ENCODE measurements at regions not wholly inside any gene's neighbourhood (a gene's known extent, or its start where the extent isn't known, plus 50 kb on each side); places are given as distances from the start of the nearest gene placed in this dataset.
"Not testable (repeated sequence)": the region's sequence is repeated elsewhere in the genome, so short reads cannot be mapped to it uniquely, and the experiment has no call there.

DNA sequence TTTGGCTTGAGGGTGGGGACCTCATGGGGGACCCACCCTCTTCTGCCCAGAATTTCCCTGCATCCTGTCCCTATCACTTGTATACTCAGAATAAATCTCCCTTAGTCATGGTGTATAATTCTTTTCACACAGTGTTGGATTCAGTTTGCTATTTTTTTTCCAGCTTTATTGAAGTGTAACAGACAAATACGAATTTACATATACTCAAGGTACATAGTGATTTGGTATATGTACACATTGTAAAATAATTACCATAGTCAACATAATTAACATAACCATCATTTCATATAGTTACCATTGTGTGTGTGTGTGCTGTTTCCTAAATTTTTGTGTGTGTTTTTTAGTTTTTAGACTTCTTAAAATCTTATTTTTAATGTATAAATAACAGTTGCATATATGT is 269.9 kb downstream of the CNTNAP3 start:
- not testable (repeated sequence) for DNase-seq

DNA sequence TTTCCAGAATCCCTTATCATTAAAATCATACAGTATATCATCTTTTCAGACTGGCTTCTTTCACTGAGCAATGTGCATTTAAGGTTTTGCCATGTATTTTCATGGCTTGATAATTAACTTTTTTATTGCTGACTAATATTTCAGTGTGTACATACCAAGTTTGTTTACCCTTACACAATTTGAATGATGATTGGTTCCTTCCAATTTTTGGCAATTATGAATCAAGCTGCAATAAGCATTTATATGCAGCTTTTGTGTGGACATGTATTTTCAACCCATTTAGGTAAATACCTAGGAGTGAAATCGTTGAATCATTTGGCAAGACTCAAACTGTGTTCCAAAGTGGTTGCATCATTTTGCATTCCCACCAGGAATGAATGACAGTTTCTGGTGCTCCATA is 272.8 kb downstream of the CNTNAP3 start:
- DNase-seq, result not testable (repeated sequence)

DNA sequence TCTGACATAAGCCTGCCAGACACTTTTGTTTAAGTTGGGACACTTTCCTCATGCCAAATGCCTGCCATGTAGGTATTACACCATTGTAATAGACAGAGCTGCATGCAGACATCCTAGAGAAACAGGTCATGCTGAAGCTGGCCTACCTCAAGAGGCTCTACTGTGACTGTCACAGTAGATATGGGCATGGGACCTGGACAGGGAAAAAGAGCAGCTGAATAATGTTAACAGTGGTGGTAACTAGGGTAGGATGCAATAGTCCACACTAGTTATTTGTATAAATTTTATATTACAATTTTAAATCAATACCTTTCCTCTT is 273.2 kb downstream of the CNTNAP3 start:
- peak in 1 of 2 donors; percentile 13 for DNase-seq

DNA sequence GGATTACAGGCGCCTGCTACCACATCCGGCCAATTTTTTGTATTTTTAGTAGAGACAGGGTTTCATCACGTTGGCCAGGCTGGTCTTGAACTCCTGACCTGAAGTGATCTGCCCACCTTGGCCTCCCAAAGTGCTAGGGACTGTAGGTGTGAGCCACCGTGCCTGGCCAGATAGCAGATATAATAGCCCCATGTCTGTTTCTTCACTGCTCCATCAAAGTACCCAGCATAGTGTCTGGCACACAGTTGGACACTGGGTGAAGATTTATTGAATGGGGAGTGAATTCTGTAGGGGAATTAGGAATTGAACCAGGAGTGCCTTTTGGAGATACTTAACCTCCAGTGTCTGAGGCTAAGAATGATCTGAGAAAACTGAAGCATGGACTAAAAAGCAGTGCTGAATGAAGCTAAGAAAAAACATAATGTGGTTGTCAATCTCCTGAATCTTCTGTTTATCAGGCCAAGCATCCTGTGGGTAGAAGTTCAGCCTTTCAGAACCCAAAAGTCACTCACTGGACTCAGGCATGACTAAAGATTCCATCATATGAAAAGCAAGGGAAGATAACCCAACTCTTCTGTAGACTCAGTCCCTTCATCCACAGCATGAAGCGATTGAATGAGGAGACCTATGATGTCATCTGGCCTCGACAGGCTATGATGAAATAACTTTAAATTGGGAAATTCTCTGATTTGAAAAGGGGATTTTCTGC is 273.7 kb downstream of the CNTNAP3 start:
- not testable (repeated sequence) for DNase-seq

DNA sequence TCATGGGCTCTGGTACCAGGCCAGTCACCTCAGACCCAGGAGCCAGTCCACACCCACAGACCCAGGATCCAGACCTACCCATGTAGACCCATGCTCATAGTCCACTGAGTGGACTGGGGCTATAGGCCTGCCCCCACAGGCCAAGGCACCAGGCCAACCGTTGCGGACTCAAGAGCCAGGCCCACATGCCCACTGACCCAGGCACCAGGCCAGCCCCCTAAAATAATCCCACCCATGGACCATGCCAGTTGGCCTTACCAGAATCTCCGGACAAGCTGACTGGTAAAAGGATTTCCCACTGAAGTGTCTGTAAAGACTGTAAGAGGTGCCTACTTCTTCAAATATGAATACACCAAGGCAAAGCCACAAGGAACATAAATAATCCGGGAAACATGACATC is 278.2 kb downstream of the CNTNAP3 start:
- not testable (repeated sequence) for DNase-seq

DNA sequence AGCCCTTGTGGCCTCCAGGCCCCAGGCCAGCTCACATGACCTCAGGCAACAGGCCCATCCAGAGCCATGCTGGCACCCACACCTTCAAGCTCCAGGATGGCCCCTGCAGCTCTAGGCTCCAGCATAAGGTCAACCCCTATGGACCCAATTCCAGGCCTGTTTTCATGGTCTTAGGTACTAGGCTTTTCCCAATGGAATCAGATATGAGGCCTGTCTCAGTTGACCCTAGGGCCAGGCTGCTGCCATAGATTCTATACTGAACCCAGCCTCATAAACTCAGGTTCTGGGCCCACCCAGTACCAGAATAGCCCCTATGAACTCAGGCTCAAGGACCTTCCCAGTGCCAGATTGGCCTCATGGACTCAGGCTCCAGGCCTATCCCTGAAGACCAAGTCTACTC is 278.6 kb downstream of the CNTNAP3 start:
- not testable (repeated sequence) for DNase-seq

DNA sequence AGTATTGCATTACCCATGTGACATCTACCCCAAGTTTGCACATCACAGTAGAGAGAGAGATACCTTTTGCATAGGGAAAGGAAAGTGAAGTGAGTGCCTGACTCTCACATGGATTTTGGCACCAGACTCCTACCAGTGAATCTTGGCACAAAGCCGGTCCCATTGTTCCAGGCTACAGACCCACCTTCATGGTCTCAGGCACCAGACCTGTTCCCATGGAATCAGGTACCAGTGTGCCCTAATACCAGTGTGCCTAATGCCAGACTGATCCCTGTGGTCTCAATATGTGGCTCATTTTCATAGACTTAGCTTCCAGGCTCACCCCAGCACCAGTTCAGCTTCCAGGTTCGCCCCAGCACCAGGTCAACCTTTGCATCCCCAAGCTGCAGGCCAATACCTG is 279.1 kb downstream of the CNTNAP3 start:
- not testable (repeated sequence) for DNase-seq

DNA sequence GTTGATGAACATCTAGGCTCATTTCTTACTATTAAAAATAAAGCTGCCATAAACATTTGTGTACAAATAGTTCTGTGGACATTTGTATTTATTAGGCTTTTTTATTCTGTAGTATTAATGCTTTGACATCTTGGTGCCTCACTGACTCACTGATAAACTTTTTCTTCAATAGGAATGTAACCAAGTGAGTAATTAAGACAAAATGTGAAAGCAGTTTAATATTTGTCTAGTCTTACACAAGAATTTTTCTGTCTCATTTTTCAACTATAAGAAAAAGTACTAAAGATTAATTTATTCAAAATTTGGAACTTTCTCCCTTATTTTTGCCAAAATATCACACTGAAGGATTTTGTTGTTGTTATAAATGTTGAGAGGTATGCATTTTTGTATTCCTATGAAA is 282.2 kb downstream of the CNTNAP3 start:
- not testable (repeated sequence) for DNase-seq

DNA sequence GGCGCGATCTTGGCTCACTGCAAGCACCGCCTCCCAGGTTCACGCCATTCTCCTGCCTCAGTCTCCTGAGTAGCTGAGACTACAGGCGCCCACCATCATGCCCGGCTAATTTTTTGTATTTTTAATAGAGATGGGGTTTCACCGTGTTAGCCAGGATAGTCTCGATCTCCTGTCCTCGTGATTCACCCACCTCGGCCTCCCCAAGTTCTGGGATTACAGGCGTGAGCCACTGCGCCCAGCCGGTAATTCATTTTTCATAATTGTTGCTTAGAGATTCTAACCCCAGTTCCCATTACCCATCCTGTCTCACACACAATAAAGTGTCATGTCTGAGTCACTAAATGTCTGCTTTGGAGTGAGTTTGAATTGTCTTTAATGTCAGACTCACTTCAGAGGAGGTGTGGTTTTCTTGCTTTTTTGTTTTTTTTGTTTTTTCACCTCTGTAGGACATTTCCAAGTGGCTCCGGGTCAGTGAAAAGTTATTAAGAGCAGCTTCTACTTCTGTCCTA is 281.2 kb upstream of the FAM240B start:
- not testable (repeated sequence) for DNase-seq

DNA sequence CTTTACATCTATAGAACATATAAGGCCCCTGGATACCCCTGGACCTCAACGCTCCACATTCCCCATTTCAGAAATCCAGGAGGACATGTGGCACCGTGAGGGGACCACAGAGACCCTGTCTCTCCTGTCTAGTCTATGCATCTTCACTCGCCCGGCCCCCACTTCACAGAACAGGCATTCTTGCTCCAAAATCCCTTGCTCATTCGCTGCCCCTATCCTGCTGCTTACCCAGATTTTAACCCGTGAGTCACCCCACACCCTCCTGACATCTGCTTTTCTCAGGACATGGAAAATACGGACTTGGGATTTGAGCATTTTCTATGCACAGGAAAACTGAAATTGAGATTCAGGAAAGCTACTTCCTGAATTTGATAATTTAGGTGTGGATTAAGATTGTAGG is 279.3 kb upstream of the FAM240B start:
- not testable (repeated sequence) for DNase-seq

DNA sequence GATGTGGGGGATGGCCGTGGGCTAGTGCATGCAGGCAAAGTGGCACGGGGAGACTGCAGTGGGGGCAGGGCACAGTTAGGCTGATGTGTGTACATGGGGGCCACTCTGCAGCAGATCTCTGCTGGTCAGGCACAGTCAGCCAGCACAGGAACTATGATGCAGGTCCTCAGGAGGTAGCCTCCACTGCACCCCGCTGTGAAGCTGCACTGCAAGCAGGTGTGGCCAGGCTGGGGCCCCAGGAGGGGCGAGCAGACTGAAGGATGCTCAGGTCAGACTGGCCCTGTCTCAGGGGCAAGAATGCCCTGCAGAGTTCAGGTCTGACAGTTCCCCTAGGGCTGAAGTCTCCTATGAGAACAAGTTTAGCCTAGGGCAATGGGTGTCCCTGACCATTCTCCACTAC is 273.8 kb upstream of the FAM240B start:
- DNase-seq, result not testable (repeated sequence)

DNA sequence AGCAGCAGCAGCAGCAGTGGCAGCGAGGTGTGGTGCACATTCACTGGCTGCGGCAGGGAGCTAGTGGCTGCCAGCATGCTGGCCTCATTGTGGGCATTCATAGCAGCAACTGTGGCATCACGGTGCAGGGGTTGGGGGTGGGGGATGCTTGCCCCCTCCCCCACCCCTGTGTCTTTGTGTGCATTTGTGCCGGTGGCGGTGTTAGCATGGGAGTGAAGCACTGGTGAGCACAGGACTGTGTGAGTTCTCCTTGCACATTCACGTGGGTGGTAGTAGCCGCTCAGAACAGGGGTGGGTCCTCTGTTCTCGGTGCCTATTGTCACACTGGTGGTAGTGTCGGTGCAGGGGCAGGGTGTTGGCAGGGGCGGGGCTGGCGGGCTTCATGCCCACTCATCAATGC is 273.2 kb upstream of the FAM240B start:
- not testable (repeated sequence) for DNase-seq

DNA sequence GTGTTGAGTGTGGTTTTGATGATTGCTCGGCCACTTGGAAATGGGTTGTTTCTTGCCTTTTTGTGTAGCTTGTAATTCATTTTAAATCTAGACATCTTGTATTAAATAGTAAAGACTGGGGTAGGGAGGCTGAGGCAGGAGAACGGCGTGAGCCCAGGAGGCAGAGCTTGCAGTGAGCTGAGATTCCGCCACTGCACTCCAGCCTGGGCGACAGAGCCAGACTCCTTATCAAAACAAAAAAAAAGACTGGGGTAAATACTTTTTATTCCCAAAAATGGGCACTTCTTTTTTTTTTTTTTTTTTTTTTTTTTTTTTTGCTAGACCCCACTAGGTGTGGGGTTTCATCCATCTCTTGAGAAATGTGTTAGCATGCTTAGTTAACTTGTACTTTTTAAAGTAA is 258.8 kb upstream of the FAM240B start:
- DNase-seq, result not testable (repeated sequence)

DNA sequence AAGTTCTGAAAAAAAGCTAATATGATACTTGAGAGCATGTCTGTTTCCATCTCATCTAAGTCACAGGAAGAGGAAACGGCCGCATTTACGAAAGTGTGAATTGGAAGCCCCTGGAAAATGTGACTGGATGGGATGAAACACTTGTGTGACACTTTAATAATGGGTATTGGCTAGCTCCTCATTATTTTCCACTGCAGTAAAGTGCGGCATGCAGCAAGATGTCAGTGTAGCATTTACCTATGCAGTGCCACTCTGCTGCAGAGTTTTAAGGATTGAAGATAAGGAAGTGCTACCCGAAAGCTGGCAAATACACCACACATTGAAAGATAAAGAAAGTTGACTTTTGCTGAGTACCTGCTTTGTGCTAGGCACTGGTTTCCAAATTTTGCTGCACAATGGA is 249.5 kb upstream of the FAM240B start:
- DNase-seq, result not testable (repeated sequence)

DNA sequence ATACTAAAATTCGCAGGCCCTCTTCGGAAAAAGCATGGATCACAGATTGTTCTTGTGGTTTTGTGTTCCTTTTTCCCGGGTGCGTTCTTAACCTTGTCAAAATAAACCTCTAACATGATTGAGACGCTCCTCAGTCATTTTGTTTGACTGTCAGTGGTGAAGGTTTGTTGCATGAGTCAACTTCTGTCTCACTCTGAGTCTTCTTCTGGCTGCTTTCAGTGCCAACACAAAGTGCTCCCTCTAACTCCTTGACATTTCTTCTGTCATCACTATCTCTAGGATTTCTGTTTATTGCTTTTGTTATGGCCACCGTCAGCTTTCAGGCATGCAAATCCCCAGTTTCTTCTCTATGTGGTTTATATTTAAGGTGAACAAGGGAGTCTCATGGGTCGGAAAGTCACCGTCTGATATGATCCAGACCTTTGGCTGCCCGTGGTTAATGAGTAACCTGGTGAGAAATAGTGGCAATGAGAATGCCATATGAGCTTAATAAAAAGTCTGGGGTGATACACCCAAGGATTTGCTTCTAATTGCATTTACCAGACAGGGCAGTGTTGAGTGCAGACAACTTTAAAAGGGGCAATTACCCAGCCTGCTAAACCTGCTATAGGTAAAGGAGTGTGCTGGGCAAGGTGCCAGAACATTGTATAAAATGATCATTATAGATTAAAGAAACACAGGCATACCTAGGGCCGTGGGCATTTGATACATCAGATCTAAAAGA is 248.9 kb upstream of the FAM240B start:
- DNase-seq, result not testable (repeated sequence)

DNA sequence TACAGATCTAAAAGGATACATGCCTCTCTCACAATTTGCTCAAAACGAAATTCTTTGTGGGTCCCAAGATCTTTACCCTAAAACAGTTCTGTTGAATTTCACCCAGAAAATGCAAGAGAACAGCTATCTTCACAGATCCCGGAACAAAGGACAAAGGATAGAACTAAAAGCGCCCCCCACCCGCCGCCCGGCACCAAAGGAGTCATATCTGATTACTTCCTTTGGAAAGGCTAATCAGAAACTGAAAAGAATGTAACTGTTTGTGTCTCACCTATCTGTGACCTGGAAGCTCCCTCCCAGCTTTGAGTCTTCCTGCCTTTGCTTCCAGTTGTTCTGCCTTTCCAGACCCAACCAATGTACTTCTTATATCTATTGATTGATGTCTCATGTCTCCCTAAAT is 247.9 kb upstream of the FAM240B start:
- not testable (repeated sequence) for DNase-seq

DNA sequence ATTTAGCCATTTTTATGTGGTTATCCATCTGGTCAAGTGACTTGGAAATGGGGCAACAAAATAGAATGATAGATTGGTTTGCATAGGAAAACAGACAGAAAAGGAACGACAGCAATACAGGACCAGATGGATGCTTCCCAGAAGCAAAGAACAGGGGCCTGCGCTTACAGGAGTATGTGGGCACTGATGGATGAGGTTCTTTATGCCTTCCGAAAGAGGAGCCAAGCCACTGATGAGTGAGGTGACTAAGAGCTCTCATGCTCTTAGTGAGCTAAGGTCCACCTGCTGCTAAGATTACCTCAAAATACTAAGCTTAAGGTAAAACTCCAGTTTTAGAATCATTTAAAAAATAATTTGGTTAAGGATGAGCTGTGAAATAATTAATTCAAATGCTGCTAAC is 247.4 kb upstream of the FAM240B start:
- not testable (repeated sequence) for DNase-seq

DNA sequence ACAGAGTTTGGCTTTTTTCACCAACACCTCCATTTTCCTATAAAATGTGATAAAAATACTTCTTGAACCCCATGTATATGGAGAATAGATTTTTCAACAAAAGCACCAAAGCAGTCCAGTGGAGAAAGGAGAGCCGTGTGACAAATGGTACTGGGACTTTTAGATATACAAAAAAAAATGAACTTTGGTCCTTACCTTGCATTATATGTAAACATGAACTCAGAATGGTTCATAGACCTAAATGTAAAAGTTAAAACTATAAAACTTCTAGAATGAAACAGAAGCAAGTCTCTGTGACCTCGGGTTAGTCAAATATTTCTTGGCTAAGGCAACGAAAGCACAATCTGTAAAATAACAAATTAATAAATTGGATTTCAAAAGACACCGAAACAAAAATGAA is 239.9 kb upstream of the FAM240B start:
- not testable (repeated sequence) for DNase-seq

DNA sequence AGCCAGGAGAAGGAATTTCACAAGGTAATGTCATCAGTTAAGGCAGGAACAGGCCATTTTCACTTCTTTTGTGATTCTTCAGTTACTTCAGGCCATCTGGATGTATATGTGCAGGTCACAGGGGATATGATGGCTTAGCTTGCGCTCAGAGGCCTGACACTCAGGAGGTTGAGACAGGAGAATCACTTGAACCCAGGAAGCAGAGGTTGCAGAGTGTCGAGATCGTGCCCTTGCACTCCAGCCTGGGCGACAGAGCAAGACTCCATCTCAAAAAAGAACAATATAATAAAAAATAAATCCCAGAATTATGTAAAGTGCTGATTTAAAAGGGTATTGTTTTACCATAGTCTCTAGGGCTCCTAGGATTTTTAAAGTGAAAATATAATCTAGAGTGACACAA is 235.9 kb upstream of the FAM240B start:
- DNase-seq, result not testable (repeated sequence)

DNA sequence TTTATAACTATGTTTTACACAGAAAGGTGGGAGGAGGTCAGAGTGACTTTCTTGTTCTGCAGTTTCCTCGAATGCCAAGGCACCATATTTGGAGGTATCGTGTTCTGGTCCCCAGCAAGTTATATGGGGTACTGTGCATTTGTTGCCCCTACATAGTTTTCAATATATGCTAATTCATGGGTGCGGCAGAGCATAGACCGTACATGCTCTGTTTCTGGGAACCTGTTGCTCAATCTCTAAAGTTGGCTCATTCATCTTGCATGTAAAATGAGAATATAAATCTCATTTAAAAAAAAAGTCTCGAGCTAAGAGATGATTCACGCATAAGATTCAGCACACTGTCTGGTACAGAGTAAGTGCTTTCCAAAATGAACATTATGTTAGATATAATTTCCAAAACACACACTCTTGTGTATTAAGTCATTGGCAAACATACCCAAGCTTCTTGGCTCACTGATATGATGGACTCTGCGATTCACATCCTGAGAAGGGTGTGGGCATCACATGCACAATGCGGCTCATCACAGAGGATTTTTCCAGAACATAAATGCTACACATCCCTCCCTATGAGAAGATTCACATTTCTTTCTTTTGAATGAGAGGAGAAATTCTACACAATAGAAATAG is 232.9 kb upstream of the FAM240B start:
- DNase-seq, result not testable (repeated sequence)

DNA sequence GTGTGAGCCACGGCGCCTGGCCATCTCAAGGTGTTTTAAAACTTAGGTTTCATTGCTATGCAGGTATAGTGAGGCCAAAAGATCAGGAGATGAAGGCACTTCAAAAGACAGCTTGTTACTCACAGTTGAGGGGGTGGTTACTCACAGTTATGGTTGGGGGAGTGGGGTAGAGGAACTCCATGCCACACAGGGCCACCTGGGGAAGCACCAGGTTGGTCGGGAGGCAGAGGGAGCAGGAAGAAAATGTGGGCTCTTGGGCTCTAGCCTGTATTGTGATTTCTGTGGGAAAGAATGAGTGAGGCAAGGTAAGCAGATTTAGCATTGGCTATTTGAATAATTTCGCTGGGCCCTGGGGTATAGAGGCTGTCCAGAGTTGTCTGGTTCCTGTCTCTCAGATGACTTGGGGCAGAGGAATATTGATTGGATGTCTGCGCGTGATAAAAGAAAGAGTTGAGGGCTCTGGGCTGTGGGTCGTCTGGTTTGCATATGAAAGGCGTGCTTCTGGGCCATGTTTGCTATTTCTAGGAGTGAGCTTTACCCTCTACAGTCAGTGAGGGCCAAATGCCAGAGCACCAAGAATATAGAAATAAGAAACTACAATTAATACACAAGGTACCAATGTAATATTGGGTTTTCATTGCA is 226.1 kb upstream of the FAM240B start:
- DNase-seq, result not testable (repeated sequence)

DNA sequence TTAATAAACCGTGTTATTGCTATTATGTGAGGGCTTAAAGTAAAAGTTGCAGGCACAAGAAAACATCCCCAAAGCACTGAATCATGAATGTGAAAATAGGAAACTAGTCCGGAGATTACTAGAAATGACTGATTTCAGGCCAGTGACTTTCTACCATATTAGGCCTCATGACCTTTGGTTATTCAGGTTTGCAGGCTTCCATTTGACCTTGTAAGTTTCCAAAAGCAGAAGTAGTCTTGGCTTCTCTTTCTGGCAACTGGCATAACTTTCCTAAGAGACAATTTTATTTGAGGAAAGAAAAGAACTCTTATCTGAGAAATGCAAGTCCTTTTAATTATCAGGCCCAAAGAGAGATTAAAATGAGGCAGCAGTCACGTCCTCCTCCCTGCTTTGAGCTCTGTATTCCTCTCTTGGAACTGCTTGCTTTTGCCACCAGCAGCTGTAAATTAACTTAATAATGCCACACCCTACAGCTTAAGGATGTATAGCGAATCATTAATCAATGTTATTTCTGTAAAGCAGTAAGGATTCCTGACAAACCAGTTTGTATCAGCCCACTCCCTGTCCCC is 225.0 kb upstream of the FAM240B start:
- not testable (repeated sequence) for DNase-seq

DNA sequence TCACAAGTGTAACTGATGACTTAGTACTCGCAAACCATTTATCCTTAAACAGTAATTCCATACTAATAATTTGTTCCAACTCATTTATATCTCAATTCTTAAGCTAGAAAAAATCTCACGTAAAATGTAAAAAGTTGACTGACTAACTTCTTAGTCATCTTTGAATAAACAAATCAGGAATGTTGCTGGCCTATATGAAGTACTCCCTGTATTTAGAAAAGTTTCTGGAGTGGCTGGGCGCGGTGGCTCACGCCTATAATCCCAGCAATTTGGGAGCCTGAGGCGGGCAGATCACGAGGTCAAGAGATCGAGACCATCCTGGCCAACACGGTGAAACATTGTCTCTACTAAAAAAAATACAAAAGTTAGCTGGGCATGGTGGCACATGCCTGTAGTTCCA is 220.6 kb upstream of the FAM240B start:
- DNase-seq, result not testable (repeated sequence)
